Neuronal stem cell (in vitro differentiated cells): ENCODE measurements at regions not wholly inside any gene's neighbourhood (a gene's known extent, or its start where the extent isn't known, plus 50 kb on each side); places are given as distances from the start of the nearest gene placed in this dataset.

Experiments used
- DNase-seq: peaks from one replicate; pipeline ENCODE4 v3.0.0-alpha.2; 2013; ENCODE audit warnings: low spot score
- H2AFZ ChIP-seq: one replicate; pipeline ENCODE4 v1.6.1; 2013; ENCODE audit warnings: mild to moderate bottlenecking, low read length, inconsistent platforms
- H2AK5ac ChIP-seq: 2 replicates; pipeline ENCODE4 v1.6.1; 2013; ENCODE audit warnings: low read depth, mild to moderate bottlenecking, inconsistent platforms, low read length, moderate library complexity, mixed read lengths
- H2BK120ac ChIP-seq: 2 replicates; pipeline ENCODE4 v1.6.1; 2013; ENCODE audit warnings: low read depth, mild to moderate bottlenecking, inconsistent platforms, low read length, moderate library complexity, mixed read lengths
- H2BK12ac ChIP-seq: one replicate; pipeline ENCODE4 v1.6.1; 2013; ENCODE audit warnings: low read length, inconsistent platforms
- H2BK15ac ChIP-seq: 2 replicates; pipeline ENCODE4 v1.6.1; 2013; ENCODE audit warnings: mild to moderate bottlenecking, low read length, inconsistent platforms, mixed read lengths
- H2BK5ac ChIP-seq: one replicate; pipeline ENCODE4 v1.6.1; 2013; ENCODE audit warnings: inconsistent platforms, mild to moderate bottlenecking, low read length, moderate library complexity
- H3K14ac ChIP-seq: one replicate; pipeline ENCODE4 v1.6.1; 2013; ENCODE audit warnings: low read length, inconsistent platforms
- H3K18ac ChIP-seq: 2 replicates; pipeline ENCODE4 v1.6.1; 2013; ENCODE audit warnings: low read length, inconsistent platforms
- H3K23ac ChIP-seq: 2 replicates; pipeline ENCODE4 v1.6.1; 2013; ENCODE audit warnings: low read depth, mild to moderate bottlenecking, mixed read lengths, low read length, inconsistent platforms; ENCODE audit not compliant: poor library complexity
- H3K27ac ChIP-seq: replicated peaks from 3 replicates; pipeline ENCODE4 v1.5.1; 2013; ENCODE audit warnings: low read length, inconsistent platforms
- H3K27me3 ChIP-seq, 3 experiments: 2 replicates each; pipeline ENCODE4 v1.6.1; 2013; ENCODE audit warnings: low read length in 3 of 3, mild to moderate bottlenecking in 2 of 3, inconsistent platforms in 1 of 3, low read depth in 1 of 3, mixed read lengths in 1 of 3, moderate library complexity in 1 of 3; ENCODE audit not compliant: control insufficient read depth in 3 of 3, insufficient read depth in 3 of 3
- H3K36me3 ChIP-seq, 2 donors: replicated peaks in 1 of 2; 2 replicates each; pipeline ENCODE4 v1.6.1; 2013; ENCODE audit warnings: low read length in 2 of 2; ENCODE audit not compliant: control insufficient read depth in 2 of 2, insufficient read depth in 2 of 2
- H3K4ac ChIP-seq: 2 replicates; pipeline ENCODE4 v1.6.1; 2013; ENCODE audit warnings: inconsistent platforms, mild to moderate bottlenecking, low read length, moderate library complexity
- H3K4me1 ChIP-seq, 2 donors: 1 replicate in 1 of 2; 2 replicates in 1 of 2; pipeline ENCODE4 v1.6.1; 2013; ENCODE audit warnings: low read length in 2 of 2, low read depth in 1 of 2; ENCODE audit not compliant: control insufficient read depth in 2 of 2, insufficient read depth in 1 of 2
- H3K4me2 ChIP-seq: one replicate; pipeline ENCODE4 v1.6.1; 2013; ENCODE audit warnings: mild to moderate bottlenecking, low read length, inconsistent platforms; ENCODE audit not compliant: insufficient read depth, poor library complexity, severe bottlenecking
- H3K4me3 ChIP-seq, 2 donors: 2 replicates each; pipeline ENCODE4 v1.5.1; 2013; ENCODE audit warnings: low read length in 2 of 2, mild to moderate bottlenecking in 2 of 2, inconsistent platforms in 1 of 2, moderate library complexity in 1 of 2
- H3K79me1 ChIP-seq: one replicate; pipeline ENCODE4 v1.6.1; 2013; ENCODE audit warnings: low read depth, mild to moderate bottlenecking, inconsistent platforms, low read length, moderate library complexity
- H3K9ac ChIP-seq: one replicate; pipeline ENCODE4 v1.6.1; 2013; ENCODE audit warnings: mild to moderate bottlenecking, low read depth, low read length, inconsistent platforms; ENCODE audit not compliant: poor library complexity
- H3K9me3 ChIP-seq, 2 donors: replicated peaks in 1 of 2; 2 replicates each; pipeline versions ENCODE3 to v1.6.1; 2013; ENCODE audit warnings: low read length in 2 of 2, mild to moderate bottlenecking in 2 of 2, inconsistent platforms in 1 of 2, low read depth in 1 of 2, mixed read lengths in 1 of 2, moderate library complexity in 1 of 2; ENCODE audit not compliant: control insufficient read depth in 2 of 2, insufficient read depth in 1 of 2
- H4K8ac ChIP-seq: one replicate; pipeline ENCODE4 v1.6.1; 2013; ENCODE audit warnings: low read depth, mild to moderate bottlenecking, inconsistent platforms, low read length, moderate library complexity
- H4K91ac ChIP-seq: one replicate; pipeline ENCODE4 v1.6.1; 2013; ENCODE audit warnings: low read length, low read depth, mild to moderate bottlenecking, inconsistent platforms; ENCODE audit not compliant: poor library complexity
- WGBS, 2 donors: extraction: QIAGEN DNeasy Blood & Tissue Kit; methylation state at CpG; one replicate each; pipeline ENCODE4 v1.1.7; 2013; ENCODE audit warnings: missing lambda C conversion rate in 2 of 2, mixed read lengths in 1 of 2; ENCODE audit not compliant: insufficient read length in 2 of 2, insufficient replicate concordance in 1 of 2; ENCODE audit errors: extremely low coverage in 2 of 2; 5-methylcytosine and 5-hydroxymethylcytosine counted together

GRCh38 chrX:106401965-106402559 is 209.7 kb upstream of the RADX start:
- Histone ChIP-seq H3K4me3 (no peak overlapping the region), H3K79me1 (no peaks in the 10 kb centered on the region), H2BK120ac (no peak overlapping the region), H3K14ac (no peak overlapping the region), H3K27me3 (no peaks in the 10 kb centered on the region), H4K8ac (no peak overlapping the region), H3K9me3 (no peaks in the 10 kb centered on the region), H2AK5ac (no peak overlapping the region), H4K91ac (no peak overlapping the region), H3K9ac (no peak overlapping the region), H3K36me3 (no peaks in the 10 kb centered on the region), H2BK5ac (no peak overlapping the region), H3K4ac (no peak overlapping the region), H3K4me1 (no peaks in the 10 kb centered on the region), H3K18ac (no peak overlapping the region), H2BK15ac (no peak overlapping the region), H3K23ac (no peak overlapping the region), H2BK12ac (no peak overlapping the region), H3K4me2 (no peak overlapping the region), H3K27ac (no peak overlapping the region), H2AFZ (no peak overlapping the region)
- no peak for DNase-seq
- WGBS, 2 donors = no CpG with 5 or more reads among the region's 10 CpGs

GRCh38 chrX:106404512-106404911 is 207.3 kb upstream of the RADX start:
- Histone ChIP-seq H4K91ac (no peak overlapping the region), H3K18ac (no peak overlapping the region), H3K4ac (no peak overlapping the region), H2BK120ac (no peak overlapping the region), H3K4me2 (no peak overlapping the region), H4K8ac (no peak overlapping the region), H2BK12ac (no peak overlapping the region), H3K4me1 (no peaks in the 10 kb centered on the region), H3K23ac (no peak overlapping the region), H3K4me3 (no peak overlapping the region), H3K14ac (no peak overlapping the region), H2BK5ac (no peak overlapping the region), H3K27ac (no peak overlapping the region), H3K9me3 (no peaks in the 10 kb centered on the region), H3K79me1 (no peaks in the 10 kb centered on the region), H3K27me3 (no peaks in the 10 kb centered on the region), H3K9ac (no peak overlapping the region), H2AFZ (no peak overlapping the region), H2BK15ac (no peak overlapping the region), H2AK5ac (no peak overlapping the region), H3K36me3 (no peaks in the 10 kb centered on the region)
- no CpG with 5 or more reads among the region's 1 CpG for WGBS, 2 donors
- DNase-seq = no peak

GRCh38 chrX:106415276-106415895 is 196.4 kb upstream of the RADX start:
- Histone ChIP-seq H3K4me2 (no peak overlapping the region), H3K9me3 (no peaks in the 10 kb centered on the region), H3K4me3 (no peak overlapping the region), H2BK120ac (no peak overlapping the region), H2BK5ac (no peak overlapping the region), H3K9ac (no peak overlapping the region), H3K18ac (no peak overlapping the region), H2BK12ac (no peak overlapping the region), H3K79me1 (no peaks in the 10 kb centered on the region), H2AK5ac (no peak overlapping the region), H4K8ac (no peak overlapping the region), H3K14ac (no peak overlapping the region), H3K4me1 (no peaks in the 10 kb centered on the region), H4K91ac (no peak overlapping the region), H3K36me3 (no peaks in the 10 kb centered on the region), H2BK15ac (no peak overlapping the region), H3K23ac (no peak overlapping the region), H3K27me3 (no peaks in the 10 kb centered on the region), H3K27ac (no peak overlapping the region), H3K4ac (no peak overlapping the region), H2AFZ (no peak overlapping the region)
- DNase-seq = peak; percentile 14
- WGBS, 2 donors = no CpG with 5 or more reads among the region's 2 CpGs

GRCh38 chrX:106436691-106437090 is 175.1 kb upstream of the RADX start:
- H3K4me2 ChIP-seq = no peak overlapping the region
- H4K8ac ChIP-seq = no peak overlapping the region
- peaks cover 1 to 4% of the 10 kb centered on the region in 2 donors for H3K4me1 ChIP-seq
- H3K4me3 ChIP-seq = no peak overlapping the region
- no CpG with 5 or more reads among the region's 4 CpGs for WGBS, 2 donors
- no peak overlapping the region for H2AFZ ChIP-seq
- H3K36me3 ChIP-seq = no peaks in the 10 kb centered on the region
- H3K9ac ChIP-seq = no peak overlapping the region
- no peak overlapping the region for H4K91ac ChIP-seq
- no peaks in the 10 kb centered on the region for H3K79me1 ChIP-seq
- H2BK120ac ChIP-seq = no peak overlapping the region
- H3K14ac ChIP-seq = no peak overlapping the region
- no peak overlapping the region for H3K27ac ChIP-seq
- H2BK12ac ChIP-seq = no peak overlapping the region
- no peak for DNase-seq
- no peak overlapping the region for H2BK15ac ChIP-seq
- no peak overlapping the region for H3K18ac ChIP-seq
- H2AK5ac ChIP-seq = no peak overlapping the region
- no peaks in the 10 kb centered on the region for H3K9me3 ChIP-seq
- peaks cover 0 to 5% (median 0%) of the 10 kb centered on the region in 3 experiments for H3K27me3 ChIP-seq
- H2BK5ac ChIP-seq = no peak overlapping the region
- H3K23ac ChIP-seq = no peak overlapping the region
- H3K4ac ChIP-seq = no peak overlapping the region
